GM21576 (cell line): ENCODE measurements at regions not wholly inside any gene's neighbourhood (a gene's known extent, or its start where the extent isn't known, plus 50 kb on each side); places are given as distances from the start of the nearest gene placed in this dataset.

Experiments
- ATAC-seq: cut with Tn5 transposase; IDR thresholded peaks from one replicate; pipeline ENCODE4 v1.9.1; 2021; ENCODE audit warnings: mild to moderate bottlenecking, moderate library complexity; ENCODE audit not compliant: unreplicated experiment

DNA sequence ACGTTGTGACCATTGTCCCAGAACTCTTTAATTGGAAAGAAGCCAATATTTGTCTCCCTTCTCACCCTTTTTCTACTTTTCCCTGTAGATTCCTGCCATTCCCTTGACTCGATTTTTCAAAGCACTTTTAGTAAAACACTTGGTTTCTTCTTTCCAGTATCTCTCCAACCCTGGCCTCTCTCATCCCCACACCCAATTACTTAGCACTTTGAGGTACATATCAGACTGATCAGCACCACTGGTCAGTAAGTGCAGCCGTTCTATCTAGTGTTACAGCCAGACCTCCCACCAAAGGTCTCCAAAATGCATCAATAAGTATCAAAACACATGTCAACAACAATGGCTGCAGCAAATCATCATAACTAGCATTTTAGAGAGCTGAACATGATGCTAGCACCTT, 141.9 kb downstream of the BTG1 start:
- ATAC-seq: no peak

DNA sequence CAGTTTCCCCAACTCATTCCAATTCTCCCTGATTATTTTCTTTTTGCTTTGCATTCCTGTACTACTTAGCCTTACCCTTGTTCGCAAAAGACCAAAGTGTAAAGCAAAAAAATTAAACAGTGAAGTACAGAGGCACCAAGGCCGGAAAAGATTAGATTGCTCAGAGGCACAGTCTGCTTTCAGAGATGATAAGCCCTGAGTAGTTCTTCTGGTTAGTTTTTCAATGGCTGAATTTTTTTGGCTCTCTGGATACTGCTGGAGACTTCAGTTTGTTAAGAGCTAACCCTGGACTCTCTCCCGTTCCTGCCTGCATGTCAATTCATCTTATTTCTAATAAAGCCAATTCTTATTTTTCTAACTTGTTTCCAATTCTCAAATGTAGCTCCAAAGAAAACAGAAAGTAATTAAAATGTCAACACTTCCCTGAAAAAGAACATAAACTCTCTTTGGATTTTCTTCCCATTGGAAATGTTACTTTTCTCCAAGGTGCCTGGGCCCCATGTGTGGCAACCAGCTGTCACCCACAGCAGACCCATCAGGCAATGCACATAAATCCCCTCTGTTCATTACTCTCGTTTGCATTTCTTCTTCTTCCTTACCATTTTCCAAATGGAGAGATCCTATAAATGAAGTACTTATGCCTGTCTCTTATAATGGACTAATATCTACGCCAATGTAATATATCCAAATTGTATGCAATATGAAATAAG, 142.8 kb downstream of the BTG1 start:
- ATAC-seq: no peak

DNA sequence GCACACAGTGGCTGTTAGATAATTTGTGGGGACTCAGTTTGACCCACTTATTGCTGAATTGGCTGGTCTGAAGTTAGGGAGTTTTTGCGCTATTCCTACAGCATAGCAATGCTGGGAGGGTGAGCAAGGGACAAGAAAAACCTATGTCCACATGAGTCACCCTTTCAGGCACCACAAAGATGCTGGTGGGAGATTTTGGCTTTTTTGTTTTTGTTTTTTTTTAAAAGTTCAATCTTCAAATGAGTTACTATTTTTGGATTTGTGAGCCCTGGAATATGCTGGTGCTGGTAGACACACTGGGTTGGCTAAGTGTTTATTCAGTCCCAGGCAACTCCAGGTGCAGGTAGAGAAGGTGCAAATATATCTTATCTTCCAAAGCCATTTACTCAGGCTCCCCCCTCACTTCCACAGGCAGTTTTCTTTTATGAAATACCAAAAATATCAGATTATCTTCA, 143.4 kb downstream of the BTG1 start:
- ATAC-seq: no peak

DNA sequence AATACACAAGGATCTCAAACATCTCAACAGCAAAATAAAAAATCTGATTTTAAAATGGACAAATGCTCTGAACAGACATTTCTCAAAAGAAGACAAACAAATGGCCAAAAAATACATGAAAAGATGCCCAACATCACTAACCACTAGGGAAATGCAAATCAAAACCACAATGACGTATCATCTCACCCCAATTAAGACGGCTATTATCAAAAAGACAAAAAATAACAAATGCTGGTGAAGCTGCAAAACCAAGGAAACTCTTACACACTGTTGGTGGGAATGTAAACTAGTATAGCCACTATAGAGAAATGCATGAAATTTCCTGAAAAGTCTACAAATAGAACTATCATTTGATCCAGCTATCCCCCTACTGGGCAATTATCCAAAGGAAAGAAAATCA, 145.0 kb downstream of the BTG1 start:
- ATAC-seq: no peak

DNA sequence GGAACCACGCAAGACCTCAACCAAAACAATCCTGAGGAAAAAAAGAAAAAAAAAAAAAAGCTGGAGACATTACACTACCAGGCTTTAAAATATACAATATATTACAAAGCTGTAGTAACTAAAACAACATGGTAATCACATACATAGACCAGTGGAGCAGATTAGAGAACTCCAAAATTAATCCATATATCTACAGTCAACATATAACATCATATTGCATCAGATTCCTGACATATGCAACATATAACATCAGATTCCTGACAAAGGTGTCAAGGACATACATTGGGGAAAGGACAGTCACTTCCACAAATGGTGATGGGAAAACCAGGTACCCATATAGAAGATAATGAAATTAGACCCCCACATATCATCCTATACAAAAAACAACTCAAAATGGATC, 145.8 kb downstream of the BTG1 start:
- ATAC-seq: no peak

DNA sequence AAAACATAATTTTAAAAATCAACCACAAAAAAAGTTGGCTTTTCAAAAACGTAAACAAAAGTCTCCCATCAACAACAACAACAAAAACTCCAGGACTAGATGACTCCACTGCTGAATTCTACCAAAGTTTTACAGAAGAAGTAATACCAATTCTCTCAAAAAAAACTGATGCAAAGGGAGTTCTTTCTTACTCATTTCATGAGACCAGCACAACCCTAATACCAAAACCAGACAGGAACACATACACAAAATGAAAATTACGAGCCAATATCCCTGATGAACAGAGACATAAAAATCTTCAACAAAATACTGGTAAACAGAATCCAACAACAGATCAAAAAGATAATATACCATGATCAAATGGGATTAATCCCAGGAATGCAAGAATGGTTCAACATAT, 147.3 kb downstream of the BTG1 start:
- no peak for ATAC-seq

DNA sequence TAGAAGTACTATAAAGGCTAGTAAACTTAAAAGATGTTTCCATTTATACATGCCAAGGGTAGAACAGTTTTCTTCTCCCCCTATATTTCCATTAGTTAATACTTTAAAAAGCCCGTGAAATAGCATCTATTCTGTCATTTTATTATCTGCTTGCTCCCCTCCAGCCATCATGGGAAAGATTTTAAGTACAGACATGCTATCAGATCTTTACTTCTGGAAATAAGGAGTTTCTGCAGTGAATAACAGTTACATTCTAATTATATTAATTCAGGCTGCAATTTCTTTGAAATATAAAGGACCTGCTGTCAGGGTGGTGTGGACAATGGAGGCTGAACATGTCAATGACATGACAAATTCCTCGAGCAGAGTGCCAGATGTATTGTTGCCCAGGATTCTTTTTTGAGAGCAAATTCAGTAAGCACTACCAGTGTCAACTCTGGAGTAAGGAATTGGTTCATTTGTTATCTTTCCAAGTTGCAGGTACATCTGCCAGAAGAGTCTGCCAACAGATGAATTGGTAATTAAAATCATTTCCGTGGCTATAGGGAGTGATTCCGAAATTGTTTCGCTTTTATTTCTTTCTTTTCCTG, 151.3 kb downstream of the BTG1 start:
- ATAC-seq: no peak

DNA sequence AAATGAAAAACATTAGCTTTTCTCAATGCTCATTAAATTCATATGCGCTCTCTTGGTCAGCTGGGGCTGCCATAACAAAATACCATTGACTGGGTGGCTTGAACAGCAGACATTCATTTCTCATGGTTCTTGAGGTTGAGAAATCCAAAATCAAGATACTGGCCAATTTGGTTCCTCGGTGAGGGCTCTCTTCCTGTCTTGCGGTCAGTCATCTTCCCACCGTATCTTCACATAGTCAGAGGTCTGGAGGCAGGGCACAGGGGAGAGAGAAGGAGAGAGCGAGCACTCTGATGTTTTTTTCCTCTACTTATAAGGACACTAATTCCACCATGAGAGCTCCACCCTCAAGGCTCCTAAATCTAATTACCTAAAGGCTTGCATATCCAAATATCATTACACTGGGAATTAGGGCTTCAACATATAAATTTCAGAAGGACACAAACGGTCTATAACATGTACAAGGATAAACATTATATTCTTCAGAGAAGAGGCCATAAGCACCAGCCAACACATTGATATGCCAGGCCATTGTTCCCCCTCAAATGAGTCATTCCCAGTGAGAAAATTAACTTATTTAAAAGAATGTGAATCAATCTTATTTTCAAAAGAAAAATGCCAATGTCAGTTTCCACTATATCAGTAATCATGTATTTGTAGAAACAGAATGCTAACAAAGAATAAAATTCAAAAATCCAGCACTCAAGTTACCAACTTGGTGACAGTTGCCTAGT, 152.2 kb downstream of the BTG1 start:
- ATAC-seq: no peak

DNA sequence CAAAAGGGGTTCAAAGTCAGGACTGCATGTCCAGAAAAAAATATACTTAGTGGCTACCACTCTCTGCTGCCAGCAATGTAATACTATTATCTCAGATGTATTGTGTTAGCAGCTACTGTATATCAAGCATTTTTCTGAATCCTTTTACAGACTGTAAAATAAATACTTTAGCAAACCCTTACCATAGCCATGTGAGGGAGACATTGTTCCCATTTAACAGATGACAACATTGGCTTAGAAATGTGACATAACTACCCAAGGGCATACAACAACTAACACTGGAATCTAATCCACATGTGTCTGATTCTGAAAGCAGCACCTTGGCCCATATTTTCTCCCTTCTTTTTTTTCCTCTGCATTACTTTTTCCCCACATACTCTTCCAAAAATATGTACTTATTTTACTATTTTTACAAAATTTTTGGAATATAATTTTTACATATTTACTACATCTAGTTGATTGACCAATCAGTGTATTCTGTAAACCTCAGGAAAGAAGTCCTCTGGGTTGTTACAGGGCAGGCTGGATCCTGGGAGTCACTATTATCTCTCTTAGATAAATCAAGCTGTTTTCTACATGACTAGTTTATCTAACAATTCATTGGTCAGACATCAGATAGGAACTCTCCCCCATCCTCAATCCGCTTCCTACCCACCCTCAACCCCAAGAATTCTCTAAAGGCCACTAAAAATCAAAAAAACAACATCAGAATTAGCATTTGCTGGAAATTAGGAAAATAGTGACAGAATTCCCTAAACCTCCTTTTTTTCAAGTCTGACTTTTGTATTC, 154.1 kb downstream of the BTG1 start:
- ATAC-seq: no peak

DNA sequence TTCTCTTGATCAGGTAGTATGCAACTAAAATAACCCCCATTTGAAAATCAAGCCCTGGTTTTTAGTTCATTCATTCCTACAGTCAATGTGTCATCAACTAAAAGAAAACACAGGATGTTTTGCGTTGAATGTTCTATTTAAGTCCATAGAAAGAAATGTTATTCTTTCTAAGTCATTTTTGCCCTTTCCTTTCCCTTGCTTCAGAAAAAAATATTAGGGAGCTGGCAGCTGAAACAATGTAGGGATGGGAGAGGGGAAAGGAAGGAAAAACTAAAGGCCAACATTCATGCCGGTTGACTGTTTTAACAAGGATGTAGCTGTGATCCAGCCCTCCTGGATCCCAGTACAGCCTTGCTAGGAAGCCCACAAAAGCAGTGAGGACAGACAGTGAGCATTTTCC, 155.1 kb downstream of the BTG1 start:
- ATAC-seq: no peak

DNA sequence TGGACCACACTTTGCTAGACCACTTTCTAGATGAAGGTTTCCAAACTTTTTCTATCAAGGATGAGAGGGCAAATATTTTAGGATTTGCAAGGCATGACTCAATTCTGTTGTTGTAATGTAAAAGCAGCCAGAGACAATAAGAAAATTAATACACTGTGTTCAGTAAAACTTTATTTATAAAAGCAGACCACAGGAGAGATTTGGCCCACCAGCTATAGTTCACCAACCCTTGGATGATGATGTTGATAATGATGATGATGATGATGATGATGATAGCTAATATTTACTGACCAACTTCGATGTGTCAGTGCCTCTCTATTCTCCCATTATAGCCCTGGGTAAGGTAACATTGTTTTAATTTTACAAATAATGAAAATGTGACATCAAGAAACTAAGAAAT, 156.5 kb downstream of the BTG1 start:
- ATAC-seq: no peak

DNA sequence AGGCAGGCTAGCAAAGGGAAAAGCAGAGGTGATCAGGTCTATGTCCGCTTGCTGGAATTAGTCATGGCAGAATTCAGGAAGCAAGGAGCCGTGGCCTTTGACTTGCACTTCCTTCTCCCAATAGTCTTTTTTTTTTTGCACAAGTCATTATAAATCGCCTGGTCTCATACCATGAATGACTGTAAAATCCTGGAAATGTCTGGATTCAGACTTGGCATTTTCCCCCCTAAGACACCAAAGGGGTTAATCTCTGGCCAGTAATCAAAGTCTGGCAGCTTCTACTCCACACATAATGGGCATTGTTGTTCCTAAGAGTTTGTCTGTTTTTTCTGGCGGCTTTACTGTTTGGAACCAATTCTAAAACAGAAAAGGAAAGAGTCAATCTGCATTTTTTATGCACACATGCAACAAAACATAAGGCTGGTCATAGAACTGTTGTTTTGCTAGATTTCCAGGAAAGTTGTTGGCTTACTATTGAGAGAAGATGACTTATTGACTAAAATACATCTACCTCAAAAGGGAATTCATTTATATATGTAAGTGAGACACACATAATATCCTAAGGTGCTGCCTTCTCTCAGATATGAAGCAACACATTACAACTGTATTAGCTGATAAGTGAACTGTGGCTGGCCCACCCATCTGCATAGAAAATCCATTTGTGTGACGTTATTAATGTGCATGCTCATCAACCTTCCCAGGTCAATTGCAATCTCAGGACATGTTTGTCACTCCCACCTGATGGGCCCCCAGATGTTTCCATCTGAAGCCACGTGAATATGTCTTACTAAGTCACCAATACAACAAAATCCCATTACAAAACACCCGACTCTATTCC, 157.3 kb downstream of the BTG1 start:
- no peak for ATAC-seq

DNA sequence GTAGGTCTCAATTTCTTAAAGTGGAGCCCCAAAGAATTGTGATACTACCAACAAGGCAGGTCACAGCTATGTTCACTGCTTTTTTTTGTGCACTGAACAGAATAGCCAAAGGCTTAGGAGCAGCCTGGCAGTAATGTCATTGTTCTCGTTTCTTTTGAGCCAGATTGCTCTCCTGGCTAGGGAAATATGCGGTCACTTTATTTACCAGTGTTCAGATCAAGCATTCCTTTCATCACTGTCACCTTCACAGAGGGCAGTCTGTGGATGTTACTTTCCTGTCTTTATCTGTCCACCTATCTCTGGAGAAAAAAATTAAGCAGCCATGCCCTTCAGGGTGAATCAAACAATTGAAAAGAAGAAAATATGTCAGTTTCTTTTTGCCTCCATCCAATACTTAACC, 159.6 kb downstream of the BTG1 start:
- no peak for ATAC-seq

DNA sequence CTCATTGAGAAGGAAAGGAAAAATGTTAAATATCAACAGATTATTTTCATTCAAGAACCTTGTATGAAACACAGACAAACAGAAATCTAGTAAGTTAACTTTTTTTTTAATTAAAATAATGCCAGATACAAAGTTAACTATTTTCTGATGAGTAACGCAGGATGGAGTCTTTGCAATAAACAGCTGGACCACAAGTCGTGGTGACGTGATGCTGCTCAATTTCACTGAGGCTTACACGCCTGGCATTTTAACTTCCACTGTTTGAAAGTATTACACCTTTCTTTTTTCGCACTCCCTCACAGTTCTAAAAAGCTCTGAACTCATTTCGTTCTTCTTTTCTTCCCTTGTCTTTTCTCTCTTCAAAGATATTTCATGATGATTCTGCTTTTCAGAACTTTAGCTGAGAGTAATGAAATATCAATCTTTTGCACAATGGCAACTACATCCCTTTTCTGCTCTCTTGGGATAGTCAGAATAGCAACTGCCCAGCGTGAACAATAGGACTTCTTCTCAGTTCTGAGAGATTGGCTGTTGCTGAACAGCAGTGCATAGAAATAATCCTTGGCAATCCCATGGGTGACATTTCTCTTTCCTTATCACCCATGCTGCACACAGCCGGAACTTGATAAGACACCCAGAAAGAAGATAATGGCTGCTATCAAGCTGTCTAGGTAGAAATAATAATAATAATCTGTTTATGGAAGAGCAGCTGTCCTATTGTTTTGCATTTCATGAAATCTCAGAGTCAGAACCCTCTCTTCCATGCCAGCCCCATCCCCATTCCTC, 160.5 kb downstream of the BTG1 start:
- ATAC-seq: no peak

DNA sequence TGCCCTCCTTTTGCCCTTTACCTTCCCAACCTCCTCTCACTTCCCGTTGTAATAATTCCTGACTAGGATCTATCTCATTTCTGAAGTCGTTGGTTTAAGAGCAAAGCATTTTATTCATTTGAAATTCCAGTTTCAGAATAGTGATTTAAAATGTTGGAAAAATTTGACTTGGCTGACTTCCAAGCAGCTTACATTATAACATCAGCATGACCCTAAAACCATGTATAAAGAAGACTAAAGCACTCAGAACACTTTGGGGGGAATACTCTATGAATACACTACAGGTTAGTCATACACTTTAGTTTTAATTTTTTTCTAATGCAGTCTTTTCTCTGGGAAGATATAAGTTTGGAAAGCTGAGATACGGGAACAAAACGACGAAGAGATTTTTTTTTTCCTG, 161.1 kb downstream of the BTG1 start:
- no peak for ATAC-seq

DNA sequence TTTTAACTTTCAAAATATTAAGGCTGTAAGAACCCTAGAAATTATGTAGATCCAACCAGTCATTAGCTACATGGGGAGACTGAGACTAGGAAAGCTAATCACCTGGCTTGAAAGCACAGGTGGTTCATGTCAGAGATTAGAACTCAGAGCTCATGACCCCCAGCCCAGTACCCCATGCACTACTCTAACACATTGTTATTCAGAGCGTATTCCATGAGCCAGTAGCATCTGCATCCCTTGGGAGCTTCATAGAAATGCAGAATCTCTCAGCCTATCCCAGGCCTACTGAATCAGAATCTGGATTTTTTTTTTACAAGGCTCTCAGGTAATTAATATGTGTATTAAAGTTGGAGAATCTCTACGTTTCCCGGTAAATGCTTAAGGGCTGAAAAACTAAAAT, 161.7 kb downstream of the BTG1 start:
- ATAC-seq: no peak

DNA sequence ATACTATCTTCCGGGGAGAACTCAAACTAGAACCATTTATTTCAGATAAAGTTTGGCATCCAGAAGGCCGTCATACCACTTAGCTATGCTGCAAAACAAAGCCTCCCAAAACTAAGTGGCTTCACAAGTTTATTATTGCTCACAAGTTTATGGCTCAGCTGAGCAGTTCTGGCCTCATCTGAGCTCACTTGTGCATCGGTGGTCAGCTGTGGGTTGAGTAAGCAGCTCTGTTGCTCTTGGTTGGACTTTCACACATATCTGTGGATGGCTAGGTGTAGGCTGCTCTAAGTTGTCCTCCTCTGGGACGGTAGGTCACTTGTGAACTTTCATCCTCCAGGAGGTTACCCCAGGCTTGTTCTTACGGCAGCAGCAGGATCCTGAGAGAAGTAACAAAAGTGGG, 162.7 kb downstream of the BTG1 start:
- no peak for ATAC-seq

DNA sequence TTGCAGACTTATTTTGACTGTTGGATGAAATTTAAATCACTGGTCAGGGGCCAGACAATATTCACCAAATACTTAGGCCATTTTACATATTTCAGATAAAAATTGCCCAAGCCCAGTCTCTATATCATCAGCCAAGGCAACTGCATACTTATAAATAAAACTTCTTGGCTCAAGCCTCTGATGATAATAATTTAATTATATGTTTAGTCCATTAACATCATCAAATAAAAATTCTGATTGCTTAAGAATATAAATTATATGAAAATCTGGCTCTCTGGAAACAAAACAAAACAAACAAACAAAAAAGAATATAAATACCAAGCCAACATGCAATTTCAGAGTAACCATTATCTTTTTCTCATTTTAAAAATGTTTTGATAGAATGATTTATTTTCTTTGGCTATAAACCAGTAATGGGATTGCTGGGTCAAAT, 165.2 kb downstream of the BTG1 start:
- no peak for ATAC-seq

DNA sequence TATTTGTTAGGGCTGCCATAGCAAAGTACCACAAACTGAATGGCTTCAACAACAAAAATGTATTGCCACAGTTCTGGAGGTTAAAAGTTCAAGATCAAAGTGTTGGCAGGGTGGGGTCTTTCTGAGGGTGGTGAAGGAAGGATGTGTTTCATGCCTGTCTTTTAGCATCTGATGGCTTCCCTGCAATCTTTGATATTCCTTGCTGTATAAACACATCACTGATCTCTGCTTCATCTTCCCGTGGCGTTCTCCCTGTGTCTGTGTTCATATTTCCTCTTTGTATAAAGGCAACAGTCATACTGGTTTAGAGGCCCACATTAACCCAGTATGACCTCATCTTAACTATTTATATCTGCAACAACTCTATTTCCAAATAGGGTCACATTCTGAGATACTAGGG, 167.5 kb downstream of the BTG1 start:
- ATAC-seq: no peak

DNA sequence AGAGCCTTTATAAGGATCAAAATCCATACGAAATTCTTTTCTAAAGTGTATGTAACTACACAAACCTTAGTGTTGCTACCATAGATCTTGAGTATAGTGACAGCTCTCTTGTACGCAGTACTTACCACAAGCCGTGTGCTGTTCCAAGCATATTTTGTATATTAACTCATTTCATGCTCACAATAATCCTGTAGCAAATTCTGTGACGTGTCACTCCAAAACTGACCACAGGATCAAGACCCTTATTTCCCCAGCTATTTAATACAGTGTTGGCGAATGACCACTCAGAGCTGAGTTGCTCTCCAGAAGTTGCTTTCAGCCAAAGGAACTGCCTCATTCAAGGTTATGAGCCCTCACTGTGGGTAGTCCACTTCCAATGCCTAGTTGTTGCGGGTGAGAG, 169.8 kb downstream of the BTG1 start:
- no peak for ATAC-seq
